Femur (tissue), 1 donor: ENCODE measurements at regions not wholly inside any gene's neighbourhood (a gene's known extent, or its start where the extent isn't known, plus 50 kb on each side); places are given as distances from the start of the nearest gene placed in this dataset.
"Not testable (repeated sequence)": the region's sequence is repeated elsewhere in the genome, so short reads cannot be mapped to it uniquely, and the experiment has no call there.

ENCODE experiments used
- DNase-seq: peaks from one replicate; pipeline ENCODE4 v3.0.0-alpha.2; 2017

- no peak for DNase-seq
These were observed 360.2 kb upstream of the BRINP3 start for GRCh38 chr1:190837888-190838287.

- no peak for DNase-seq
These were observed 369.5 kb upstream of the BRINP3 start for GRCh38 chr1:190847166-190847565.

GRCh38 chr1:190849346-190849745 lies 371.7 kb upstream of the BRINP3 start:
- no peak for DNase-seq

GRCh38 chr1:190852611-190853010 lies 374.9 kb upstream of the BRINP3 start:
- no peak for DNase-seq

GRCh38 chr1:190858140-190858539 lies 380.5 kb upstream of the BRINP3 start:
- no peak for DNase-seq

GRCh38 chr1:190864013-190864641 lies 386.5 kb upstream of the BRINP3 start:
- DNase-seq: no peak

- DNase-seq: no peak
These were observed 402.7 kb upstream of the BRINP3 start for GRCh38 chr1:190880352-190880751.

GRCh38 chr1:190881064-190881463 lies 403.4 kb upstream of the BRINP3 start:
- no peak for DNase-seq

- DNase-seq: no peak
These were observed 419.6 kb upstream of the BRINP3 start for GRCh38 chr1:190897233-190897632.

- no peak for DNase-seq
These were observed 426.5 kb upstream of the BRINP3 start for GRCh38 chr1:190904091-190904695.

GRCh38 chr1:190906206-190906725 lies 428.6 kb upstream of the BRINP3 start:
- DNase-seq: peak; percentile 53

- DNase-seq: no peak
These were observed 430.6 kb upstream of the BRINP3 start for GRCh38 chr1:190908246-190908645.

GRCh38 chr1:190908691-190909090 lies 431.0 kb upstream of the BRINP3 start:
- no peak for DNase-seq

- DNase-seq: no peak
These were observed 458.3 kb upstream of the BRINP3 start for GRCh38 chr1:190935925-190936324.

- DNase-seq: no peak
These were observed 458.7 kb upstream of the BRINP3 start for GRCh38 chr1:190936337-190936736.

GRCh38 chr1:190940951-190941350 lies 463.3 kb upstream of the BRINP3 start:
- DNase-seq: no peak

- no peak for DNase-seq
These were observed 464.8 kb upstream of the BRINP3 start for GRCh38 chr1:190942475-190942874.

GRCh38 chr1:190943722-190944121 lies 466.1 kb upstream of the BRINP3 start:
- not testable (repeated sequence) for DNase-seq

GRCh38 chr1:190949939-190950338 lies 472.3 kb upstream of the BRINP3 start:
- no peak for DNase-seq

- DNase-seq: no peak
These were observed 479.9 kb upstream of the BRINP3 start for GRCh38 chr1:190957565-190957964.

GRCh38 chr1:190963321-190963720 lies 485.7 kb upstream of the BRINP3 start:
- DNase-seq: no peak

GRCh38 chr1:190975827-190976226 lies 498.2 kb upstream of the BRINP3 start:
- DNase-seq: no peak

GRCh38 chr1:191002768-191003167 lies 525.1 kb upstream of the BRINP3 start:
- no peak for DNase-seq

- no peak for DNase-seq
These were observed 539.1 kb upstream of the BRINP3 start for GRCh38 chr1:191016765-191017164.

- DNase-seq: no peak
These were observed 545.2 kb upstream of the BRINP3 start for GRCh38 chr1:191022856-191023255.
